ENCODE measurements at regions not wholly inside any gene's neighbourhood (a gene's known extent, or its start where the extent isn't known, plus 50 kb on each side); places are given as distances from the start of the nearest gene placed in this dataset.

GRCh38 chr21:27321791-27322190 is 354.9 kb upstream of the ADAMTS5 start:
- no peak overlapping the region for H3K4me2 ChIP-seq
- H4K20me1 ChIP-seq (replicated peaks; ENCODE audit: insufficient read depth): no peaks in the 10 kb centered on the region
- H3K27me3 Mint-ChIP-seq (ENCODE audit: insufficient read depth, low read depth, poor library complexity): peaks cover 3% of the 10 kb centered on the region
- DNase-seq (ENCODE audit: low spot score) (no peak), ATAC-seq (no peak)
- H2AFZ ChIP-seq: no peak overlapping the region
- H3K36me3 ChIP-seq (ENCODE audit: insufficient read depth): 0 out of 2 replicates have a peak, but pooled peaks cover 3% of the 10 kb centered on the region
- no peak overlapping the region for H3K27ac ChIP-seq (ENCODE audit: low read depth)
- H3K27me3 ChIP-seq (ENCODE audit: insufficient read depth): no peaks in the 10 kb centered on the region
- no peaks in the 10 kb centered on the region; the same call in 2 of the 3 replicates for H3K9me3 Mint-ChIP-seq
- H3K36me3 Mint-ChIP-seq (ENCODE audit: low read depth): no peaks in the 10 kb centered on the region; the same call in 2 of the 3 replicates
- H3F3A ChIP-seq (replicated peaks; ENCODE audit: low read depth): no peaks in the 10 kb centered on the region
- H3K79me2 ChIP-seq (replicated peaks; ENCODE audit: insufficient read depth): no peaks in the 10 kb centered on the region
- no peaks in the 10 kb centered on the region for H3K4me1 Mint-ChIP-seq
- TF ChIP-seq ZNF462 (CRISPR knock-in tag; IDR thresholded peaks at IDR 0.05): no peak
- TF ChIP-seq NANOG (IDR thresholded peaks at IDR 0.05; ENCODE audit: borderline replicate concordance): no peak
- TF ChIP-seq STAT1 (IDR thresholded peaks at IDR 0.05; ENCODE audit: unreplicated experiment): no peak
- TF ChIP-seq JUNB (IDR thresholded peaks at IDR 0.05; ENCODE audit: unreplicated experiment): no peak
- no peak for TF ChIP-seq CTCF (conservative IDR thresholded peaks at IDR 0.05; ENCODE audit: low read depth in 2 of 2)
- TF ChIP-seq CREB1 (CRISPR knock-in tag; IDR thresholded peaks at IDR 0.05; ENCODE audit: low read depth): no peak
- TF ChIP-seq EZH2phosphoT487 (IDR thresholded peaks at IDR 0.05; ENCODE audit: unreplicated experiment): no peak
- peaks cover 4% of the 10 kb centered on the region; the same call in 1 of the 2 replicates for H3K4me1 ChIP-seq (ENCODE audit: insufficient read depth)
- no peak overlapping the region for H3K27ac Mint-ChIP-seq
- H3K9me2 ChIP-seq (ENCODE audit: insufficient read depth): peaks cover 6% of the 10 kb centered on the region; the same call in 1 of the 2 replicates
- H3K4me3 Mint-ChIP-seq: no peak overlapping the region
- no peak overlapping the region for H3K4me3 ChIP-seq

All from GM23338 (cell line).